Ectodermal cell (in vitro differentiated cells): ENCODE measurements at regions not wholly inside any gene's neighbourhood (a gene's known extent, or its start where the extent isn't known, plus 50 kb on each side); places are given as distances from the start of the nearest gene placed in this dataset.

ENCODE experiments used
- H3K27ac ChIP-seq: 2 replicates; pipeline ENCODE4 v1.7.0; 2013; ENCODE audit warnings: mild to moderate bottlenecking, low read depth, low read length; ENCODE audit not compliant: insufficient read depth, poor library complexity, severe bottlenecking
- H3K27me3 ChIP-seq: 2 replicates; pipeline ENCODE4 v1.7.0; 2013; ENCODE audit warnings: mild to moderate bottlenecking, low read length; ENCODE audit not compliant: insufficient read depth, control insufficient read depth, poor library complexity, severe bottlenecking
- H3K36me3 ChIP-seq: one replicate; pipeline ENCODE4 v1.7.0; 2013; ENCODE audit warnings: low read length; ENCODE audit not compliant: control insufficient read depth, insufficient read depth
- H3K4me1 ChIP-seq: one replicate; pipeline ENCODE4 v1.7.0; 2013; ENCODE audit warnings: low read length; ENCODE audit not compliant: control insufficient read depth, insufficient read depth
- H3K4me3 ChIP-seq: 2 replicates; pipeline ENCODE4 v1.7.0; 2013; ENCODE audit warnings: low read depth, low read length, control low read depth; ENCODE audit not compliant: insufficient read depth
- H3K9me3 ChIP-seq: 2 replicates; pipeline ENCODE4 v1.7.0; 2013; ENCODE audit warnings: mild to moderate bottlenecking, low read length, moderate library complexity; ENCODE audit not compliant: control insufficient read depth
- WGBS, 2 experiments: methylation state at CpG; one replicate each; pipeline ENCODE4 v1.1.7; 2013; ENCODE audit warnings: missing lambda C conversion rate in 2 of 2; 5-methylcytosine and 5-hydroxymethylcytosine counted together

DNA sequence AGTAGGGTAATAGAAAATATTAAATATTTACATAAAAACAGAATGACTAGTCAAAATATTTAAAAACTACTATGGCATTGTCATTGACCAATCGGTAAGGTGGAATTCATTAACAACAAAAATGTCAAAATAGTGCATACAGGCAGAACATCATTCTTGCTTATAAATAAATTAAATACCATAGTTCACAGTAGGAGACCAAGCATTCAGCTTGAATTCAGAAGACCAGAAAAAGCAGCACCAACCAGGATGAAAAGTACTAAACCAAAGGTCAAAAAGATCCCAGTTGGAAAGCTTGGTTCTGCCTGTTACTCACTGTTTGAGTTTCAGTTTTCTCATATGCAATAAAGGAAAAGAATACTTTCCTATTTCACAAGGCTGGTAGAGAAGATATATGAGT lies 244.3 kb downstream of the OSR1 start:
- H3K27ac ChIP-seq = no peak overlapping the region
- WGBS, 2 experiments = 92% methylated on average over 1 of the region's 1 CpG; no CpG with 5 or more reads in 1 of the 2 experiments
- H3K9me3 ChIP-seq = no peaks in the 10 kb centered on the region
- no peak overlapping the region for H3K4me3 ChIP-seq
- peaks cover 1% of the 10 kb centered on the region for H3K4me1 ChIP-seq
- no peaks in the 10 kb centered on the region for H3K27me3 ChIP-seq
- H3K36me3 ChIP-seq = no peaks in the 10 kb centered on the region

DNA sequence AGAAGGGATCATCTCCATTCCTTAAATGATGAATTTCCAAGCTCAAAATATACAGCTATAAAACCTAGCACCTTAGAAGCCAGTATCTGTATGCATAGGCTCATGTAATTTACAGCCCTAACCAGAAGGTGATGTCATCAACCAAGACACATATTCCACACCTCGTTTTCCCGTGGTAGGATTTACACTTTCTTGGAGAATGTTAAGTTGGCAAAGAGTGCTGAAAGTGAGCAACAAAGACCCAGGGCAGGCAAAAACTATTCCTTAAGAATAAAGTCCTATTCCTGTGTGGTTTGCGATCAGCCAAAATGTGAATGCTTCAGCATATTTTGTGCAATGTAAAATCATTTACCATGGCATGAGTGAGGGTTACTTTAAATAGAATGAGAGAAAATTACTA lies 247.1 kb downstream of the OSR1 start:
- Histone ChIP-seq H3K9me3 (no peaks in the 10 kb centered on the region), H3K27ac (no peak overlapping the region), H3K27me3 (no peaks in the 10 kb centered on the region), H3K36me3 (no peaks in the 10 kb centered on the region), H3K4me1 (no peaks in the 10 kb centered on the region), H3K4me3 (no peak overlapping the region)
- 85 to 98% methylated on average over 2 to 3 of the region's 3 CpGs for WGBS, 2 experiments

DNA sequence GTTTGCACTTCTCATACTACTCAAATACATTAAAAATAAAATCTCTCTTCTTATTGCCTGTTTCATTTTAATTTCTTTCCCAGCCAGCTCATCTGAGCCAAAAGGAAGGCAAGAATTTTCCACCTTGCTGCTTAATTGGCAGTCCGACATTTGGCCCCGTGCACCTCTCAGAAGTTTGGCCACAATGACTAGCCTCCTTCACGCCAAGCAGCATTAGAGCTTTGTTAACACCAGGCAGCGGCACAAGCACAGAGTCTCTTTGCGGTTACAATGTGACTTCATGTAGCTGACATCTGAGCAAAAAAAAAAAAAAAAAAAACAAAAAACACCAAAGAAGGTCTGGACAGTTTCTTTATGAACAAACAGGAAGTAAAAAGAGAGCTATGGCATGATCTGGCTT lies 248.9 kb downstream of the OSR1 start:
- 93 to 95% methylated on average over 5 of the region's 5 CpGs for WGBS, 2 experiments
- Histone ChIP-seq H3K4me1 (no peaks in the 10 kb centered on the region), H3K9me3 (no peaks in the 10 kb centered on the region), H3K27ac (no peak overlapping the region), H3K27me3 (no peaks in the 10 kb centered on the region), H3K36me3 (no peaks in the 10 kb centered on the region), H3K4me3 (no peak overlapping the region)

DNA sequence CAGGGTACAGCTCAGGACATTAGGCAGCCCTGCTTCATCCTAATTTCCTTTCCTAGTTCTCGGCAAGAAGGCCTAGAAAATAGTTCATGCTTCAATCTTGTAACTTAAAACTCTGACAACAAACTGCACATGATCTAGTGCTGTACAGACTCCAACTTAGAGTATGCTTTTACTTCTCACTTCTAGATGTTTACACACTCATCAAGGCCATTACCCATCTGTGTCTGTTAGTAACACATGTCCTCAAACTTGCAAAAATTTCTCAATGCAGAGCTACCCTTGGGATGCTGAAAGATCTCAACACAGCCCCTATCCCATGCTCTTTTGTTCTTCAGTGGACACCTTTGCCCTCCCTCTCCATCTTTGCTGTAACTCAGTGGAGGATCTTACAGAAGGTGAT lies 252.0 kb downstream of the OSR1 start:
- Histone ChIP-seq H3K9me3 (no peaks in the 10 kb centered on the region), H3K27ac (no peak overlapping the region), H3K36me3 (no peaks in the 10 kb centered on the region), H3K4me1 (no peaks in the 10 kb centered on the region), H3K27me3 (no peaks in the 10 kb centered on the region), H3K4me3 (no peak overlapping the region)
- WGBS, 2 experiments = 89 to 92% methylated on average over 1 of the region's 1 CpG

DNA sequence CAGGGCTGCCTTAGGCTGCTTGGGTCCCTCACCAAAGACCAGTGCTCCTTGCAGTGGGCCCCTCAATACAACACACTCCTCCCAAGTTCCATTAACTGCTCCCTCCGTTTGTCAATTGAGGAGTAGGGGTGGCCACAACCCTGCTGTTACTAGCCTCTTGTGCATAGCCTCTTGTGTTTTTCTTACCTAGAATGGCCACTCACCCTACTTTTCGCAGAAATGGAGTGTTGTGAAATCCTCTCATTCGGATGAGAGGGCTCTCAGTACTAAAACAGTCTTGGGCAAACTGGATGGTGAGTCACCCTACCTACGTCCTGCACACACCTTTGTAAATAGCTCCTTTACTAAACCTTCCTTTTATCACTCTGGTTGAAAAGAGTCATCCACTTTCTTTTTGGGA lies 253.9 kb downstream of the OSR1 start:
- H3K36me3 ChIP-seq = no peaks in the 10 kb centered on the region
- no peaks in the 10 kb centered on the region for H3K4me1 ChIP-seq
- H3K4me3 ChIP-seq = no peak overlapping the region
- H3K27ac ChIP-seq = no peak overlapping the region
- H3K27me3 ChIP-seq = no peaks in the 10 kb centered on the region
- 88 to 93% methylated on average over 4 of the region's 4 CpGs for WGBS, 2 experiments
- H3K9me3 ChIP-seq = no peaks in the 10 kb centered on the region

DNA sequence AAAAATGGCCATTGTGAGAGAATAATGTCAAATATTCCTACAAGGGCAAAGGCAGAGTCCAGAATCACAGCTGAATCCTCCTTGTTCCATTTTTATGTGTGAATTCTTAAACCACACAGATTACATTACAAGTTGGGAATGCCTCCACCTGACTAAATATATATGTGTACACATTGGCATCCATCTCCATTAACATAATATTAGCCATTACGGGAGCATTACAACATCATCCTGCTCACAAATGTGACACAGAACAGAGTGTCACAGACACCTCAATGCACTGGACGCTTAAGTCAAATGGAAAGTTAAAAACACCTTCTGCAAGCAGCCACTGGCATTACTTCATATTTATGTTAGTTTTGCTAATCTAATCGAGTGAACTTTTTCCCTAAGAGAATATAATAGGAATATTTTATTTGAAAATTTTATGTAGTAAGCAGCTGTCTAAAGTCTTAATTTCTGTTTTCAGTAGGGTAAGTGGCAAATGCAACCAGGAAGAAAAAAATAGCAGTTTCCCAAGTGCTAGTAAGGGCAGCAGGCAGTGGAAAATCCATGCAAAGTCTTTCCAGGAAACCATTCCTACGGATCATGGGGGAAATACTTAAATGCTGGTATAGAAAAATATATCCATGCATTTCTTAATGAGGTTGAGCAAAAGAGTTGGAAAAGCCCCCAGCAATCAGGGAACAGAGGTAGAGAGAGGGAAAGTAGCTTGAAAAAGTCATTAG lies 255.6 kb downstream of the OSR1 start:
- Histone ChIP-seq H3K27me3 (no peaks in the 10 kb centered on the region), H3K4me3 (no peak overlapping the region), H3K36me3 (no peaks in the 10 kb centered on the region), H3K27ac (no peak overlapping the region), H3K4me1 (no peaks in the 10 kb centered on the region), H3K9me3 (no peaks in the 10 kb centered on the region)
- WGBS, 2 experiments = 93 to 94% methylated on average over 3 to 4 of the region's 4 CpGs

DNA sequence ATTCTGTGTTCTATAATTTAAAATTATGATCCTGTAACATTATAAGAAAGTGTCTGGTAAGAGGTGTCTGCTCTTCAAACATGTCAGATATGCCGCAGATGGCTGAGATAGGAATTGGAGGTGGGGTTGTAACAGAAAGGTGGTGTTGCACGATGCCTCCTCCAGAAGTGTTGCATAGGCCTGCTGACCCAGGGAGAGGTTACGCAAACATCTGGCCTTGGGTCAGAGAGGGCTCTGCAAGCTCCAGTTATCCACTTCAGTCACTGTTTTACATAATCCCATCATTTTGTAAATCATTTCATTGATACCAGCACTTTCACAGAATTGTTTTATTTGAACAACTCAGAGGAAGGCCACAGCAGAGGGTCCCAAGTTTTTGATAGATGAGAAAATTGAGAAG lies 256.5 kb downstream of the OSR1 start:
- H3K4me3 ChIP-seq = no peak overlapping the region
- no peaks in the 10 kb centered on the region for H3K36me3 ChIP-seq
- H3K4me1 ChIP-seq = no peaks in the 10 kb centered on the region
- no peaks in the 10 kb centered on the region for H3K9me3 ChIP-seq
- H3K27me3 ChIP-seq = no peaks in the 10 kb centered on the region
- 70 to 78% methylated on average over 3 of the region's 3 CpGs for WGBS, 2 experiments
- no peak overlapping the region for H3K27ac ChIP-seq

DNA sequence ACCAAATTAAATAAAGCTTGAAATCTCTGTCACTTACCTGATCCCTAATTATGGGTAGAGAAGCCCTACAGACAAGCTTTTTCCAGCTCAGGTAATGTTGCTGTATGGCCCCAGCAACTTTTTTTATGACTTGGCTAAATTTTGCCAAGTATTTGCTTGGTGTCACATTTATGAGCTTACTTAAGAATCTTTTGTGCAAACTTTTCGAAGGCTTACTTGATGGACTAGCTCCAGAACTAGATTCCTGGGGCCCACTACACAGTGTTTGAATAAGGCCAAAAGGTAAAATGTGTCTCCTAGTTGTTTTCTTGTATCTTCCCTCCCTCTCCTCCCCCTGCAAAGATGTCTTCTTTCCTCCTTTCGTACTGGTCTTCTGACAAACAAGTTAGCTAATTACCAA lies 257.9 kb downstream of the OSR1 start:
- WGBS, 2 experiments = 92 to 97% methylated on average over 2 of the region's 2 CpGs
- no peaks in the 10 kb centered on the region for H3K27me3 ChIP-seq
- H3K36me3 ChIP-seq = no peaks in the 10 kb centered on the region
- no peak overlapping the region for H3K27ac ChIP-seq
- H3K4me3 ChIP-seq = no peak overlapping the region
- H3K9me3 ChIP-seq = no peaks in the 10 kb centered on the region
- no peaks in the 10 kb centered on the region for H3K4me1 ChIP-seq

DNA sequence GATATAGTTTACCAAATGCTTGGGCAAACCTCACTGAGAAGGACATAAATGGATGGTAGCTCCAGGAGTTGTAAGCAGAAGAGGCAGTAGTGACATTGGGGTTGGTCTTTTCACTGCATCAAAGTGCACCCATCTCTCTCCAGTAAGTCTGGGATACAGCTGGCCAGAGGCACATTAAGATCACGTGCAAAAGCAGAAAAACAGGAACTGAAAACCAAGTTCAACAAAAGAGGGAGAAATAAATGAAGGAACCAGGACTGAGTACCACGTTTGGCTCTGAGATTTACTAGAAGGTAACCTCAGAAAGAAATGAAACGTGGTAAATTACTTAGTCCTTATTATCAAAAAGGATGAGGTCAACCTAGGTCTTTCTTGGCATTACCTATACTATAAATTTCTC lies 259.2 kb downstream of the OSR1 start:
- Histone ChIP-seq H3K27ac (no peak overlapping the region), H3K4me3 (no peak overlapping the region), H3K9me3 (no peaks in the 10 kb centered on the region), H3K36me3 (no peaks in the 10 kb centered on the region), H3K4me1 (no peaks in the 10 kb centered on the region), H3K27me3 (no peaks in the 10 kb centered on the region)
- WGBS, 2 experiments = 93 to 98% methylated on average over 3 of the region's 3 CpGs

DNA sequence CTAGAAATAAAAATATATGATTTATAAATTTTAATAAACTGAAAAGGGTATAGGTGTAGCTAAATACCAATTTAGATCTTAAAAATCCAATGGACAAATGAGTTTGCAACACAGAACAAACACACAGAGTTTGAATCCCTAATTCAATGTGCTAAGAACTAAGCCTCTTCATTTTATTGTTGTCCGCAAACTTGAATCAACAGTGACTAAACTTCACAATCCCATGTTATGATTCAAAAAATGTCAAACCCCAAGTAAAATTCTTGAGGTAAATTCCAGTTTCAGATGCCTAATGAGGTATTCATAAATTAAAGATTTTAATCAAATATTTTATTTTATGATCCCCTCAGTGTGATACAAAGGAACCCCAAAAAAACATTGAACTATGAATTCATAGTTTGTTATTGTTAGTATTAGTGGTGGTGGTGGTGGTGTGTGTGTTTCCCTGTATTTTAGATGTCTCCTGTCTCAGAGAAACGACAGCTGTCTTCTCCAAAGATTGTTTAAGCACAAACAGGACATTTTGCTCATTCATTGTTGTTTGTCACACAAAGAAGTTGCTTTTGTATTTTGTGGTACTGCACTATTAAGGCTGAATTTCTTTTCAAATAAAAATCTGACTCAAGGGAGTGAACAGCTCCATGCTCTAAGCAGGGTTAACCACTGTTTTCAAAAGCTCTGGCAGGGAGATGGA lies 259.8 kb downstream of the OSR1 start:
- 100% methylated on average over 2 of the region's 2 CpGs for WGBS, 2 experiments
- H3K4me3 ChIP-seq = no peak overlapping the region

More for the DNA sequence above, 259.8 kb downstream of the OSR1 start:
- no peaks in the 10 kb centered on the region for H3K4me1 ChIP-seq
- H3K27me3 ChIP-seq = no peaks in the 10 kb centered on the region
- no peak overlapping the region for H3K27ac ChIP-seq
- no peaks in the 10 kb centered on the region for H3K36me3 ChIP-seq
- H3K9me3 ChIP-seq = no peaks in the 10 kb centered on the region
